OCI-LY7 (cell line): ENCODE measurements at regions not wholly inside any gene's neighbourhood (a gene's known extent, or its start where the extent isn't known, plus 50 kb on each side); places are given as distances from the start of the nearest gene placed in this dataset.

ENCODE experiments used
- CTCF ChIP-seq: fragments of 200-600 bp; sonication (generic); conservative IDR thresholded peaks from 2 replicates; pipeline ENCODE4 v1.5.1; 2014; ENCODE audit warnings: mild to moderate bottlenecking, antibody characterized with exemption, low read length, moderate library complexity, mixed read lengths
- EZH2phosphoT487 ChIP-seq: fragments of 200-600 bp; sonication (generic); IDR thresholded peaks from 2 replicates; pipeline ENCODE4 v1.6.1; 2018; ENCODE audit warnings: low read depth, borderline replicate concordance, mild to moderate bottlenecking, mixed run types, antibody characterized with exemption, low read length, moderate library complexity, mixed read lengths

DNA sequence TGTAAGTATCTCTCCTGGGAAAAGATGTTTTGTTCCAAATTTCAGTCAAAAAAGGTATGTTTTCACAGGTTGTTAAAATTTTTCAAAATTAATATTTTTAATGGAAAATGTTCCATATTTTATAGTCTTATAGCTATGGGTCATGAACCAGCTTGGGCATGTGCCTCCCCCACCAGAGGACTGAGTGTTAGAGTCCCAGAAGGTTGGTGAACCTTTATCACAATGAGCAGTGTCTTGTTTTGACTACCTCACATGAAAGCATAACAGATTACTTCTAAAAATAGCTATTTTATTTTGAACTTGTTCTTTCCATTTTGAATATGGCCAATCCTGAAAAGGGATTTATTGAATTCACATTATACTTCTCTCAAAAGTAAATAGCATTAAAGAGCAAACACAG is 112.5 kb upstream of the TSC22D1 start:
- TF ChIP-seq CTCF (no peak), EZH2phosphoT487 (no peak)
